MCF 10A (cell line): ENCODE measurements at regions not wholly inside any gene's neighbourhood (a gene's known extent, or its start where the extent isn't known, plus 50 kb on each side); places are given as distances from the start of the nearest gene placed in this dataset.

ENCODE experiments used
- BruUV-seq: library from RNA; stranded (reverse); fragments of 400-500 nt; replicated peaks from 2 replicates; lab custom pipeline; 2021; lab: Mats Ljungman, UMichigan
- CTCF ChIA-PET: fragments of 300-600 bp; sonication (Branson Sonifier 250); formaldehyde crosslinking; extraction: SDS; loops from one replicate; lab custom pipeline; 2021; ENCODE audit warnings: antibody characterized with exemption, inconsistent platforms; lab: Yijun Ruan, JAX
- POLR2A ChIA-PET: fragments of 300-600, 350-650 bp; sonication (Branson Sonifier 250); formaldehyde crosslinking; extraction: SDS; loops from one replicate; lab custom pipeline; 2020; ENCODE audit warnings: antibody characterized with exemption, inconsistent platforms; lab: Yijun Ruan, JAX
- DNase-seq: peaks from one replicate; pipeline ENCODE4 v3.0.0-alpha.2; 2018; ENCODE audit not compliant: unreplicated experiment
- H3K27ac Mint-ChIP-seq: one replicate; pipeline ENCODE4 v1.8.0; 2022; ENCODE audit warnings: mild to moderate bottlenecking, low read depth, mixed read lengths; ENCODE audit not compliant: unreplicated experiment
- H3K27me3 Mint-ChIP-seq: one replicate; pipeline ENCODE4 v1.8.0; 2022; ENCODE audit warnings: mixed read lengths; ENCODE audit not compliant: insufficient read depth, unreplicated experiment
- H3K36me3 Mint-ChIP-seq: one replicate; pipeline ENCODE4 v1.8.0; 2022; ENCODE audit warnings: mild to moderate bottlenecking, moderate library complexity, mixed read lengths; ENCODE audit not compliant: insufficient read depth, unreplicated experiment
- H3K4me1 Mint-ChIP-seq: one replicate; pipeline ENCODE4 v1.8.0; 2022; ENCODE audit warnings: mixed read lengths; ENCODE audit not compliant: insufficient read depth, unreplicated experiment
- H3K4me3 Mint-ChIP-seq: one replicate; pipeline ENCODE4 v1.8.0; 2022; ENCODE audit warnings: mild to moderate bottlenecking, moderate library complexity, mixed read lengths; ENCODE audit not compliant: unreplicated experiment
- H3K9me3 Mint-ChIP-seq: one replicate; pipeline ENCODE4 v1.8.0; 2022; ENCODE audit warnings: mixed read lengths; ENCODE audit not compliant: unreplicated experiment
- intact Hi-C: fragments of 100-400 bp; cut with micrococcal nuclease; formaldehyde crosslinking; loops from 2 replicates; pipeline ENCODE4 v1.14.1; 2022
- TF ChIP-seq, protein P1 (sequence below): fragments of 200-600 bp; IDR thresholded peaks from one replicate; pipeline ENCODE4 v1.8.0; 2022; ENCODE audit warnings: antibody characterized with exemption, mild to moderate bottlenecking; ENCODE audit not compliant: unreplicated experiment

DNA sequence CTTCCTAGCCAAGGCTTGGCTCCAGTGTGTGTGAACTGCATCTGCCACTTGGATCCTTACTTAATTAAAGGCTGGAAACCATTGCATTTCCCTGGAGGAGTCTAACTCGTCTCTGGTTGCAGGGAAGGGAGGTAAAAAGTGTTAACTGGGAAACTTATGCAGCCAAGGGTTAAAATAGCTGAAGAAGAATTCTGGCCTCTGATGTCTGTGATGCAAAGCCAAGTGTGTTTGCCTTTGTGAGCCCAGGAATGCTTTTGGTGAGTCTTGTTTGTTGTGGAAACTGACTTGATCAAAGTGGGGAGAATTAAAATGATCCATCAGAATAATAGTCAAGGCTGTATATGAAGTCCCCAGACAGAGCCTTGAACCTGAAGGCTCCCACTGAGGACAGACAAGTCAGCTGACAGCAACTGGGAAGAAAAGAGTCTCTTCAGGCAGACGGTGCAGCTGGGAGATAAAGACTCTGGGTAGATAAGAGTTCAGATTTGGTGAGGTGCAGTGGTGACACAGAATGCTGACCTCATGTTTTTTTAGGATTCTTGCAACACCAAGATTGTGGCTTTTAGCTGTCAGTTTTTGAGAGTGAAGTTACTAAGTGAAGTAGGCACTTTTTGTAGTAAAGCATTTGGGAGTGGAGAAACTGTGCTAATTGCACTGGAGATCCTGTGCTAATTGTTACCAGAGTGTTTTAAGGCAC lies 59.5 kb upstream of the WLS start:
- H3K4me1 Mint-ChIP-seq: no peaks in the 10 kb centered on the region
- H3K27ac Mint-ChIP-seq: no peak overlapping the region
- BruUV-seq: no TSS peak
- no peak overlapping the region for H3K4me3 Mint-ChIP-seq
- ChIA-PET CTCF (interaction anchor here (0.8 to 1.4 kb wide), 2 partner anchors 171 to 172 kb away, joined by 3 to 4 read pairs; no protein-coding TSS in a partner anchor), POLR2A (interaction anchor here (0.6 to 0.9 kb wide), 2 partner anchors 58 to 69 kb away, joined by 3 to 5 read pairs; no protein-coding TSS in a partner anchor)
- H3K27me3 Mint-ChIP-seq: no peaks in the 10 kb centered on the region
- no peak for DNase-seq
- H3K9me3 Mint-ChIP-seq: no peaks in the 10 kb centered on the region
- intact Hi-C loops: no loop called here
- TF ChIP-seq, protein P1, sequence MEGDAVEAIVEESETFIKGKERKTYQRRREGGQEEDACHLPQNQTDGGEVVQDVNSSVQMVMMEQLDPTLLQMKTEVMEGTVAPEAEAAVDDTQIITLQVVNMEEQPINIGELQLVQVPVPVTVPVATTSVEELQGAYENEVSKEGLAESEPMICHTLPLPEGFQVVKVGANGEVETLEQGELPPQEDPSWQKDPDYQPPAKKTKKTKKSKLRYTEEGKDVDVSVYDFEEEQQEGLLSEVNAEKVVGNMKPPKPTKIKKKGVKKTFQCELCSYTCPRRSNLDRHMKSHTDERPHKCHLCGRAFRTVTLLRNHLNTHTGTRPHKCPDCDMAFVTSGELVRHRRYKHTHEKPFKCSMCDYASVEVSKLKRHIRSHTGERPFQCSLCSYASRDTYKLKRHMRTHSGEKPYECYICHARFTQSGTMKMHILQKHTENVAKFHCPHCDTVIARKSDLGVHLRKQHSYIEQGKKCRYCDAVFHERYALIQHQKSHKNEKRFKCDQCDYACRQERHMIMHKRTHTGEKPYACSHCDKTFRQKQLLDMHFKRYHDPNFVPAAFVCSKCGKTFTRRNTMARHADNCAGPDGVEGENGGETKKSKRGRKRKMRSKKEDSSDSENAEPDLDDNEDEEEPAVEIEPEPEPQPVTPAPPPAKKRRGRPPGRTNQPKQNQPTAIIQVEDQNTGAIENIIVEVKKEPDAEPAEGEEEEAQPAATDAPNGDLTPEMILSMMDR: no peak
- H3K36me3 Mint-ChIP-seq: no peaks in the 10 kb centered on the region

DNA sequence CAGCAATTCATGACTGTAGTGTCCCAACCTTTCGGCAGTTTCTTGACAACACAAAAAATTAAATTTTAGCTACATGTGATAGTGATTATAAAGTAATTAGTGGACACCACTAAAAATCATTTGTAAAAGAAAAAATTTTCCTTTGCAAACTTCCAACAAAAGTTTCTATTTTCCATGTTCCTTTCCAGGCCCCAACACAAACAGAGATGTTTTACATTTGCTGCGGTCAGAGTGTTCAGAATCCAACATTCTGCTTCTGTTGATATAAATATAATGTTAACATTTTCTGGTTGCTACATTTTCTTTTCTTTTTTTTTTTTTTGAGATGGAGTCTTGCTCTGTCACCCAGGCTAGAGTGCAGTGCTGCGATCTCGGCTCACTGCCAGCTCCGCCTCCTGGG lies 54.9 kb upstream of the WLS start:
- no TSS peak for BruUV-seq
- intact Hi-C loops: no loop called here
- POLR2A ChIA-PET: no interaction called here
- no peak overlapping the region for H3K4me3 Mint-ChIP-seq
- H3K36me3 Mint-ChIP-seq: no peaks in the 10 kb centered on the region
- H3K27me3 Mint-ChIP-seq: no peaks in the 10 kb centered on the region
- no peak for DNase-seq
- CTCF ChIA-PET: interaction anchor here (0.6 to 1.4 kb wide), 2 partner anchors 167 to 1734 kb away, joined by 3 read pairs; no protein-coding TSS in a partner anchor
- H3K27ac Mint-ChIP-seq: no peak overlapping the region
- H3K9me3 Mint-ChIP-seq: no peaks in the 10 kb centered on the region
- TF ChIP-seq, protein P1: no peak
- no peaks in the 10 kb centered on the region for H3K4me1 Mint-ChIP-seq

DNA sequence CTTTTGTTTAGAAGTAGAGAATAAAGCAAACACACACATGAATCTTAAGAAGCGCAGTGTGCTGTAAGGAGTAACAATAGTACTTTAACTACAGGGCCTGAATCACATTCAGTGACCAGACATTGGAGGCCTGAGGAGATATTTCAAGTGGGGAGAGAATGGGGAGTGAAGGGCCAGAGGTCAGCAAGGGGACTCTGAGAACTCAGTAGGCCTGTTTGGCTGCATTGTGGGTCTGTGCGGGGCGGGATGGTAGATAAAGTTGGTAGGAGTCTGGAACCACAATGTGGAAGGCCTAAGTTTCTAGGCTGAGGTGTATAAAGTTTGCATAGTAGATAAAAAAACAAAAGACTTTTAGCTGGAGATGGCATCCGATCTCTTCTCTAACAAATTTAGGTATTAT lies 52.7 kb upstream of the WLS start:
- TF ChIP-seq, protein P1: no peak
- Mint-ChIP-seq H3K27me3 (no peaks in the 10 kb centered on the region), H3K4me1 (no peaks in the 10 kb centered on the region), H3K27ac (no peak overlapping the region), H3K4me3 (no peak overlapping the region), H3K9me3 (no peaks in the 10 kb centered on the region), H3K36me3 (no peaks in the 10 kb centered on the region)
- ChIA-PET POLR2A (no interaction called here), CTCF (no interaction called here)
- no peak for DNase-seq
- intact Hi-C loops: no loop called here
- BruUV-seq: no TSS peak

DNA sequence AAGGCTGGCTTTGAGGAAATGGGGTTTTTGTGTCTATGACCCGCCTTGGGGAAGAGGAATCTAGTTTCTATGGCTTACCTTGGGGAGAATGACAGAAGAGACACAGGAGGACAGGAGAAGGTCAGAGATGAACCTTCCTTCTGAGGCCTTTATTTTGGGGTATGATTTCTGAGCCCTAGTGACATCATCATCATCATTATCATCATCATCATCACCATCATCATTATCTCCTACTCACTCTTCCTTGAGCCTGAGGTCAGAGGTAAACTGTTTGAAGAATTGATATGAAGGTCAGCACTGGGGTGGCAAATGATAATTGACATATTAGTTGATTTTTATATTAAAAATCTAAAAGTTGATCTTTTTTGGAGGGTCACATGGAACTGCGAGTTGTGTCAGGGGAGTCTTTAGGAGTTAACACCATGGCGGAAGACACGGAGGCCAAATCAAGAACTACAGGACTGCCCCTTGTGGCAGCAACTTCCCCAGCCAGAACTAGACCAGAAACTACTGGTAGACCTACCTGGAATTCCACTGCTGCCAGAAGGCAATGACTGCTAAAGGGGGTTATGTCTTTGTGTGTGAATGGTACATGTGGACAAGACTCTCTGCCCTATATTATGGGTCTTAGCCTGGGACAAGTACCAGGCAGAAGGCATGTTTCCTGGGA lies 49.8 kb upstream of the WLS start:
- ChIA-PET POLR2A (interaction anchor here (0.6 kb wide), 1 partner anchor 12 kb away, joined by 3 read pairs; no protein-coding TSS in a partner anchor), CTCF (interaction anchor here (0.6 to 1.1 kb wide), 4 partner anchors 7 to 1067 kb away, joined by 3 to 5 read pairs (median 4); no protein-coding TSS in a partner anchor)
- Mint-ChIP-seq H3K9me3 (no peaks in the 10 kb centered on the region), H3K4me3 (no peak overlapping the region), H3K36me3 (no peaks in the 10 kb centered on the region), H3K27me3 (no peaks in the 10 kb centered on the region), H3K27ac (no peak overlapping the region), H3K4me1 (no peaks in the 10 kb centered on the region)
- no peak for DNase-seq
- intact Hi-C loops: no loop called here
- TF ChIP-seq, protein P1: no peak
- no TSS peak for BruUV-seq
